Peyer's patch (tissue), 4 donors: ENCODE measurements at regions not wholly inside any gene's neighbourhood (a gene's known extent, or its start where the extent isn't known, plus 50 kb on each side); places are given as distances from the start of the nearest gene placed in this dataset.

ENCODE experiments used
- CTCF ChIP-seq, 6 experiments: fragments of 450-650 bp in 4 of 6; fragments of 200-600 bp in 2 of 6; sonication (generic) in 1 of 6; IDR thresholded peaks; one replicate each; pipeline ENCODE4 v1.5.1; 2017 to 2019; ENCODE audit warnings: antibody characterized with exemption in 6 of 6, mild to moderate bottlenecking in 3 of 6, moderate library complexity in 1 of 6
- POLR2A ChIP-seq, 2 donors: fragments of 450-650 bp; IDR thresholded peaks; one replicate each; pipeline ENCODE4 v1.5.1; 2017; ENCODE audit warnings: antibody characterized with exemption in 2 of 2, mild to moderate bottlenecking in 2 of 2, moderate library complexity in 2 of 2

GRCh38 chr21:15130751-15131150, 66.0 kb upstream of the NRIP1 start:
- no peak for TF ChIP-seq POLR2A (IDR thresholded peaks at IDR 0.05)
- no peak for TF ChIP-seq CTCF (IDR thresholded peaks at IDR 0.05)
